Stromal cell of bone marrow (primary cell): ENCODE measurements at regions not wholly inside any gene's neighbourhood (a gene's known extent, or its start where the extent isn't known, plus 50 kb on each side); places are given as distances from the start of the nearest gene placed in this dataset.
"Not testable (repeated sequence)": the region's sequence is repeated elsewhere in the genome, so short reads cannot be mapped to it uniquely, and the experiment has no call there.

Source experiments
- DNase-seq: peaks from one replicate; pipeline ENCODE4 v3.0.0-alpha.2; 2012; ENCODE audit warnings: low read depth

DNA sequence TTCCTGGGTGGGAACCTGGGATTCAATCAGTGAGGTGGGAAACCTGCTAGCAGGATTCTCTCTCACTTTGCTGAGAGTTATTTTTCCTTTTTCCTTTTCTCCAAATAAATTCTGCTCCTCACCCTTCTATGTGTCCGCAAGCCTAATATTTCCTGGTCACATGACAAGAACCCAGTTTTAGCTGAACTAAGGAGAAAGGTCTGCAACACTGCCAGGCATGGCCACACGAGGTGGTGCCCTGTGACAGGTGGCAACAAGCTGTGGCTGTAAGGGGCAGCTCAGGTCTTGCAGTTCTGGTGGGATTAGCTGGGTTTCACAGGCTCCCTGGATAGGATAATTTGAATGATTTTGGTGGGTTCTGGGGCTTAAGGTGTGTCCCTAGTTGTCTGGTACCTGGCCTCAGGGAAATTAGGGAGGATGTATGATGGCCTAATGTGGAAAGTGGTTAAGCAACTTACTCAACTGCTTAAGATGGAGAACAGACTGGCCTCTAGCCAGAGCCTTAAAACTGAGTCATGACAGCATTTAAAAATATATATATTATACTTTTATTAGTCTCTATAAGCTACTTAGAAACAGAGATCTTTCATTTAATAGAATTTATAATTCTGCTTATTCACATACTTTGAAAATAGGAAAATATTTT, 215.0 kb downstream of the IL15 start:
- no peak for DNase-seq

DNA sequence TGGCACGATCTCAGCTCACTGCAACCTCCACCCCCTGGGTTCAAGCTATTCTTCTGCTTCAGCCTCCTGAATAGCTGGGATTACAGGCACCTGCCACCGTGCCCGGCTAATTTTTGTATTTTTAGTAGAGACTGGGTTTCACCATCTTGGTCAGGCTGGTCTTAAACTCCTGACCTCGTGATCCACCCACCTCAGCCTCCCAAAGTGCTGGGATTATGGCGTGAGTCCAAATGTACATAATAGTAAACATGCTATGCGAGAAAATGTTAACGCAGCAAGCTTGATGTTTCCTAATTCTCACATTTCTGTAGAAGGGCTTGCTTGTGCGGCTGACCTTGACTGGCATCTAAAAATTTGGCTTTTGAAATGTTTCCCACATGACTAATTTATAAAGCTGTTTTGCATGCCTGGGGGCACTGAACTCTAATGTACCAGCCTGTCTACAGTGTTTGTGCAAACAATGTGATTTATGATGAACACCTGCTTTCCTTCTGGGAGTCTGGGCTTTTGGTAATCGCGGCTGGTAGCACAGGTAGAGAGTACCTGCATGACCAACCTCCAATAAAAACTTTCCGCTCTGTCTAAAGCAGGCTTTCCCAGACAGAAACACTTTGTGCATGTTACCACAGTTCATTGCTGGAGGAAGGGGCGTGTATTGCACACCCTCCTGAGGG, 216.8 kb downstream of the IL15 start:
- no peak for DNase-seq

DNA sequence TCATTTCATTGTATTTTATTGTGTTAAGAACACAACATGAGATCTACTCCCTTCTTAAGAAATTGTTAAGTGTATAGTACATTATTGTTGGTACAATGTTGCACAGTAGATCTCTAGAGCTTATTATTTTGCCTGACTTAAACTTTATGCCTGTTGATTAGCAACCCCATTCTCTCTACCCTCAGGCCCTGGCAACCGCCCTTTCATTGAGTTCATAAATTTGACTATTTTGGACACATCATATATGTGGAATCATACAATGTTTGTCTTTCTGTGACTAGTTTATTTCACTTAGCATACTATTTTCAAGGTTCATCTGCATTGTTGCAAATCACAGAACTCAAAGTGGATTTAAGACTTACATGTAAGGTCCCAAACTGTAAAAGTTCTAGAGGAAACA, 222.1 kb downstream of the IL15 start:
- no peak for DNase-seq

- DNase-seq: no peak
These were observed 224.6 kb downstream of the IL15 start for GRCh38 chr4:141860974-141861373.

- no peak for DNase-seq
These were observed 233.8 kb downstream of the IL15 start for GRCh38 chr4:141870152-141870551.

GRCh38 chr4:141871086-141871770, 234.8 kb downstream of the IL15 start:
- no peak for DNase-seq

GRCh38 chr4:141882650-141883049, 246.3 kb downstream of the IL15 start:
- DNase-seq: not testable (repeated sequence)

DNA sequence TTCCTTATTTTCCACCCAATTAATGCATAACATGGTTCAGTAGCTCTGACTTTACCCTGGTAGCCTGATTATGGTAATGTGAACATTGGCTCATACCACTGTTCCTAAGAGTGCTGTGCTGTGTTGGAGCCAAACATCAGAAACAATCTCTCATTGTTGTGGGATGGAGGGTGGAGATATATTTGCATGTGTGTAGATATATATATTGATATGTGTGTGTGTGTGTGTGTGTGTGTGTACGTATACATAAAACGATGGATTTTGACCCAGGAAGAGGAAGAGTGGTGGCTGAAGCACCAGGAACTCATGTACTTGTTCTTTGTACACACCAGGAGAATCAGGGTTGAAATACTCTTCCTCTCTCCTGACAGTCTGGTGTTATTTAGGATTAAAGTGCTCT, 247.7 kb downstream of the IL15 start:
- no peak for DNase-seq

GRCh38 chr4:141885112-141885511, 248.7 kb downstream of the IL15 start:
- DNase-seq: no peak

- DNase-seq: no peak
These were observed 253.9 kb downstream of the IL15 start for GRCh38 chr4:141890279-141890678.

DNA sequence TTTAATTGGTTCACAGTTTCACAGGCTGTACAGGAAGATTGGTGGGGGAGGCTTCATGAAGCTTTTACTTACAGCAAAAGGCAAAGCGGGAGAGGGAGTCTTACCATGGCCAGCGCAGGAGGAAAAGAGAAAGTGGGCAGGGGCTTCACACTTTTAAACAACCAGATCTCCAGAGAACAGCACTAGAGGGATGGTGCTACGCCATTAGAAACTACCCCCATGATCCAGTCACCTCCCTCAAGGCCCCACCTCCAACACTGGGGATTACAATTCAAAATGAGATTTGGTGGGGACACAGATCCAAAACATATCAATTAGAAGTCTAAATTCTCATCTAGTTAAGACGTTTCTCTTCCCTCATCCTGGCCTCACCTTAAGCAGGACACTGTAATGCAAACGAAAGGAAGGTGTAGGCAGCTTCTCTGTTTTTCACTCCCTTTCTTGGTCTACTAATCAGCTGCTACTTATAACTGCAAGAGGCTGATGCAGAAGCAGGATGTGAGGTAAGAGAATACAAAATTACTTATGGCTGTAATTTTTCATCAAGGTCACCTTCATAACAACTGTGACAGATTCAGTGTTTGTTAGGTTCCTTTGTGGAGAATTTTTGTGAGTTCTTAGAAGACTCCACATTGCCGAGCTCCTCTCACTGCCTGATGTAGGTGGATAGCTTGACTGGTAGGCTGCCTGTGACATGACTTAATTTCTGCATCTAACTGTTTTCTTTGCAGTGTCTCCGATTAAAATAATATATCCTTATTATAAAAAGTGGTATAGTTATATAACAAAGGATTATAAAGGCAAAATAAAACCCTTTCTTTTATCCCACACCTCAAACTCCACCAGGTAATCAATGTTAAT, 255.1 kb downstream of the IL15 start:
- DNase-seq: no peak

GRCh38 chr4:141896687-141897086, 260.3 kb downstream of the IL15 start:
- DNase-seq: no peak

- DNase-seq: no peak
These were observed 262.0 kb downstream of the IL15 start for GRCh38 chr4:141898346-141898745.

GRCh38 chr4:141899103-141899502, 262.7 kb downstream of the IL15 start:
- no peak for DNase-seq

GRCh38 chr4:141899541-141899940, 263.2 kb downstream of the IL15 start:
- DNase-seq: no peak

GRCh38 chr4:141900856-141901255, 264.5 kb downstream of the IL15 start:
- DNase-seq: no peak

GRCh38 chr4:141905751-141906150, 269.4 kb downstream of the IL15 start:
- peak; percentile 22 for DNase-seq

GRCh38 chr4:141909541-141909940, 273.2 kb downstream of the IL15 start:
- DNase-seq: no peak

DNA sequence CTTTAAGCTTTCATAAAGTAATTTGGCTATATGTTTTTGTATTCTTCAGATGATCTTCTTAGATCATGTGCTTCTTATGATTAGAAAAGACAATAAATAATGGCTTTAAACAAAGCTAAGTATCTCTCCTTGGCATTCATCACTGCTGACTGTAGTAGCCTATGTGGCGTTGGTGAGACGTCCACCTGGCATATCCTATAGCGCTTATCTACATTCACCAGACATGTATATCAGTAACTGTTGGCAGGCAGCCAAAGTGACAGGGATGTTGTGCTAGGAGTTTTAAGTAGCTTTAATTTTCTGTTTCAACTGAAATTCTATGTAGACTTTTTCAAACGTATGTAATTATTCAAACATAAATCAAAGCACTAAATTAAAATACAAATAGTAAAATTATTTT, 276.4 kb downstream of the IL15 start:
- no peak for DNase-seq

GRCh38 chr4:141913928-141914327, 277.5 kb downstream of the IL15 start:
- no peak for DNase-seq

- DNase-seq: no peak
These were observed 278.4 kb downstream of the IL15 start for GRCh38 chr4:141914746-141915145.

DNA sequence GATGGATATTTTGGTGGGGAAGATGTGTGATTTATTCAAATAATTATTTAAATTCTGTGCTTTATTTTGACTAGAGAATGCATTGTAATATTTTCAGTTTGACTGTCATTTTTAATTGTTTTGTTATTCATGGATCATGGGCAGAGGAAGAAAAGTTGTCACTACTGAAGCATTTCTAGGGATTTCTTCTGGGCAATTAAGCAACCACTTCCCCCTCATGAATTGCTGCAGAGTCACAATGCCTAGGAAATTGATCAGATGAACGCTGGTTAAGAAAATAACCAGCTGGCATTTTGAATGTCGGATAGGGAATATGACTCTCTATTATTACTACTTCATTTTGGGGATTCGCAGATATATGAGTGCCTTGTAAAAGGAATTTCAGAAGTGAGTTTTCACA, 283.3 kb downstream of the IL15 start:
- no peak for DNase-seq
